ENCODE measurements at regions not wholly inside any gene's neighbourhood (a gene's known extent, or its start where the extent isn't known, plus 50 kb on each side); places are given as distances from the start of the nearest gene placed in this dataset.
"Not testable (repeated sequence)": the region's sequence is repeated elsewhere in the genome, so short reads cannot be mapped to it uniquely, and the experiment has no call there.

DNA sequence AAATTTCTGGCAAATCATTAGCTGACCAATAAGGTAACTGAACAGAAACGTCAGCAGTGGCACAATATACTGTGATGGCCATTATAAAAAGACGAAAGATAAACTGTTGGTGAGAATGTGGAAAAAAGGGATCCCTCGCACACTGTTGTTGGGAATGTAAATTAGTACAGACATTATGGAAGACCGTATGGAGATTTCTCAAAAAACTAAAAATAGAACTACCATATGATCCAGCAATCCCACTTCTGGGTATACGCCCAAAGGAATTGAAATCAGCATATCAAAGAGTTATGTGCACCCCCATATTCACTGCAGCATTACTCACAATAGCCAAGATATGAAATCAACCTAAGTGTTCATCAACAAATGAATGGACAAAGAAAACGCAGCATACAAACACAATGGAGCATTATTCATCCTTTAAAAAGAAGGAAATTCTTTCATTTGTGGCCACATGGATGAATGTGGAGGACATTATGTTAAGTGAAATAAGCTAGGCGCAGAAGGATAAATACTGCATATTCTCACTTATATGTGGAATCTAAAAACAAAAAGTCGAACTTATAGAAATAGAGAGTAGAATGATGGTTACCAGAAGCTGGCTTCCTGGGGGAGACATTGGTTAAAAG lies 257.7 kb downstream of the RHOU start:
- no peak for DNase-seq

DNA sequence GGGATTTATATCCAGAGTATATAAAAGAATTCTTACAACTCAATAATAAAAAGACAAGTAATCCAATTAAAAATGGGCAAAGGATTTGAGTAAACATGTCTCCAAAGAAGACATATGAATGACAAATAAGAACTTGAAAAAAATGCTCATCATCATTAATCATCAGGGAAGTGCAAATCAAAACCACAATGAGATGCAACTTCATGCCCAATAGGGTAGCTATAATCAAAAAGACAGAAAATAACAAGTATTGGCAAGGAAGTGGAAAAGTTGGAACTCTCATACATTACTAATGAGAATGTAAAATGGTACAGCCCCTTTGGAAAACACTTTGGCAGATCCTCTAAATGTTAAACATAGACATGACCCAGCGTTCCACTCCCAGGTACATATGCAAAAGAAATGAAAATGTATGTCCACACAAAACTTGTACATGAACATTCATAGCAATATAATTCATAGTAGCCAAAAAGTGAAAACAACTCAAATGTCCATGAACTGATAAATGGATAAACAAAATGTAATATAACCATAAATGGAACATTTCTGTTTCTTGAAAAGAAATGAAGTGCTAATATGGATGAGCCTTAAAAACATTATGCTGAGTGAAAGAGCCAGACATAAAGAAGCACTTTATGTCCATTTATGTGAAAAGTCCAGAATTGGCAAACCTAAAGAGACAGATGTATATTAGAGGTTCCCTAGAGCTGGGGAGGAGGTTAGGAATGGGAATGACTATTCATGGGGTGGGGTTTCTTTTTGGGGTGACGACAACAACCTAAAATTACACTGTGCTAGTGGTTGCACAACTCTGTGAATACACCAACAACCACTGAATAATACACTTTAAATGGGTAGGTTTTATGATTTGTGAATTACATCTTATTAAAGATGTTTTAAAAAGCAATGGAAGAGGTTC lies 259.7 kb downstream of the RHOU start:
- no peak for DNase-seq

DNA sequence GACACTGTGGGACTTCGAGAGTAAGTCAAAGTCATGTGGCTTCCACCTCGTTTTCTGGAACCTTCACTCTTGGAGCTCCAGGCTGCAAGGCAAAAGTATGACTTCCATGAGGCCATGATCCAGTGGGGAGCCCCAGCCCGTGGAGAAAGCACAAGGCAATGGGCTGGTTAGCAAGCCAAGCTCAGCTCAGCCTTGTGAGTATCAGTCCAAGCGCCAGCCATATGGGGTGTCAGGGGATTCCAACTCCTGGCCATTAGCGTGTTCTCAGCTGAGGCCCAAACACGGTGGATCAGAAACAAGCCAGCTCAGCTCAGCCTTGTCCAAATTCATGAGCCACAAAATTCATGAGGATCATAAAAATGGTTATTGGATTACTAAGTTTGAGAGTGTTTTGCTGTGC lies 261.0 kb downstream of the RHOU start:
- no peak for DNase-seq

DNA sequence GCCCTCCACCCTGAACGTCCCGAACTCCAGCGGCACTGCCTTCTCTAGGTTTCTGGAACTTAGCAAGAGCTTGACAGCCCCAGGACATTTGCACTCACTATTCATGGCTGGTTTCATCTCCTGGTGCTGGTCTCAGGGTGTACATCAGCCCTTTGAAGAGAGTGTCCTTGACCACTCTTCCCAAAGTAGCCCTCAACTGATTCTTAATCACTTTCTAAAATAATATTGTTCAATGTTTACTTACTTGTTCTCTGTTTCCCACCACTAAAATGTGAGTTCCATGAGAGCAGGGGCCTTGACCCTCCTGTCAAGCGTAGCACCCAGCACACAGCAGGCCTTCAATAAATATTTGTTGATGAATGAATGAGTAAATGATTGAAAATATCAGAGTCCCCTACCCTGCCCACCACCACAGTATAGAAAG lies 262.5 kb downstream of the RHOU start:
- no peak for DNase-seq

DNA sequence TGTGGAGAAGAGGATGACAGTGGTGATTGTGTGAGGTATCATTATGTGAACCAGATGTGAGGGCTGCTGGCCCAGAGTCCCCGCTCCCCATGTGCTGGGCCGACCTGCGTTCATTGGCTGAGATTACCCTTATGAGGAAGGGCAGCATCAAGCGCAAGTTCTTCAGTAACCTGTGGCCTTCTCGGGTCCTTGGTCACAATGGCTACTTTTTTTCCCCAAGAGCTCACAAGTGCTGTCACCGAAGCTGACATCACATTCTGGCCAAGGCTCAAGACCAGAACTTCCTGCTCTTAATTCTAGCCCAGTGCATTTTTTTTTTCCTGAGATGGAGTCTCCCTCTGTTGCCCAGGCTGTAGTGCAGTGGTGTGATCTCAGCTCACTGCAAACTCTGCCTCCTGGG lies 262.9 kb downstream of the RHOU start:
- no peak for DNase-seq

DNA sequence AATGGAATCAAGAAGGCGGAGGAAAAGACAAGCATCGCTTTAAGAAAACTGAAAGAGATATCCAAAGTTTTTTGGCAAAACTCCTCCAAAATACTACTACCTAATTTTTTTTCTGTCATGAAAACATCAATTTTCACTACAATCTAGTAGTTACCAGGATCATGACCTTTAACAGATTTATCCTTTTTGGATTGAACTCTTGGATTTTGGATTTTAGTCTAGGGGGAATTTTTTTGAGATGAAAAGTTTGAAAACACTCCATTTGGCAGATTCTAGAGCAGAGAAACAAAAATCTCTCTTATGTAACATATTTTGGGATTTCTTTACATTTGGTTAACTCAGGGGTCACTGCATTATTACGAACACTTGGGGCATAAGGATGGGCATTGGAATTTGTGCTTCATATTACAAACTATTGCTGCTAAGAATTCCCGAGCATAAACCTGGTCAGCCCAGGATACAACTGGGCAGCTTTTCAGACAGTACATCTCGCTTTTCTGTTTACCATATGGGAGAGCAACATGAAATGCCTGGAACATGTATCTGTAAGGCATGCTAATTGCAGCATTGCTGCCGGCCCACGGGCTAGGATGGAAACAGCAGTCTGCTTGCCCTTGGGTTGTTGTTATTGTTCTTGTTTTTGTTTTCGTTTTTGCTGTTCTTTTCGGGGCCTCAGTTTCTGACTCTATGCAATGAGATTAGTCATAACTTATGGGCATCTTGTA lies 264.3 kb downstream of the RHOU start:
- DNase-seq, result no peak

DNA sequence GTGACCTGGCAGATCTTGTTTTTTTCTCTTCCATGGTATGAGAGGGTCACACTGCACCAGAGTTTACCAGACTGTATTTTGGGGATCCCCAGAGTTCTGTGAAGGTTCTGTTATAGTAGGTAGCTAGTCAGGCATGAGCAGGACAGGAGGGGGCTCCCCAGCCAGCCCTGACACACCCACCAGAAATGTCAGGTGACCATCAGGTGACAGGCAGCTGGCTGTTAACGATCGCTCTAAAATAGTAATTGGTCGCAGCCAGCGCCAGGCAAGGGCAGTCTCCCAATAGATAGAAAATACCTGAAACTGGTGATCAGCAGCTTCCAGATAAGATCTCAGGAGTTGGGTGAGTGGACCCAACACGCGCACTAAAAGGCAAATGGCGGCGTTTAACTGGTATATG lies 264.9 kb downstream of the RHOU start:
- no peak for DNase-seq

DNA sequence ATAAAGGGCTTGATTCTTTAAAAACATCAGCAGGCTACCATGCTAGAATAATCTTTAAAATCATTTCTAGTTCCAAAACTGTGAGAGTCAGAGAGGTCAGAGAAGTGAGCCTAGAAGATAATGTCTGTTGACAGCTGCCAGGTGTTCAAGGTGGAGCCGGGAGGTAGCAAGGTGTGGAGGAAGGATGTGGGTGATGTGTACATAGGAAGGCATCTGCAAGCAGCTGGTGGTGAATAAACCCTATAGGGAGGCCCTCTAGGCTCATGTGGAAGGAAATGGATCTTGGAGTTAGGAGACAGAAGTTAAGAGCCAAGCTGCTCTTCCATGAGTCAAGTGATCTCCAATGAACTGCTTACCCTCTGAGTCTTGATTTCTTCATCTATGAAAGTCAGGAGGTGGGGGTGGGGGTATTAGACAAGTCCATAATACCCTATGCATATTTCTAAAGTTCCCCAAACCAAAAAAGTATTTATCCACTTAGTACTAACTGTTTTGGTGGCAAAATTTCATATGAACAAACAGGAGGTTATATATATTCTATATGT lies 266.3 kb downstream of the RHOU start:
- DNase-seq, result no peak

DNA sequence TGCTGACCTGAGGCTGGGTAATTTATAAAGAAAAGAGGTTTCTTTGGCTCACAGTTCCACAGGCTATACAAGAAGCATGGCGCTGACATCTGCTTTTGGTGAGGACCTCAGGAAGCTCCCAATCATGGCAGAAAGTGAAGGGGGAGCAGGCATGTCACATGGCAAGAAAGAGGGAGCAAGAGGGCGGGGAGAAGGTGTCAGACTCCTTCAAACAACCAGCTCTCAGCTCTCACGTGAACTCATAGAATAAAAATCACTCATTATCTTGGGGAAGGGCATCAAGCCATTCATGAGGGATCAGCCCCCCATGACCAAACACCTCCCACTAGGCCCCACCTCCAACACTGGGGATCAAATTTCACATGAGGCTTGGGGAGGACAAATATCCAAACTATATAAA lies 266.8 kb downstream of the RHOU start:
- DNase-seq, result no peak

DNA sequence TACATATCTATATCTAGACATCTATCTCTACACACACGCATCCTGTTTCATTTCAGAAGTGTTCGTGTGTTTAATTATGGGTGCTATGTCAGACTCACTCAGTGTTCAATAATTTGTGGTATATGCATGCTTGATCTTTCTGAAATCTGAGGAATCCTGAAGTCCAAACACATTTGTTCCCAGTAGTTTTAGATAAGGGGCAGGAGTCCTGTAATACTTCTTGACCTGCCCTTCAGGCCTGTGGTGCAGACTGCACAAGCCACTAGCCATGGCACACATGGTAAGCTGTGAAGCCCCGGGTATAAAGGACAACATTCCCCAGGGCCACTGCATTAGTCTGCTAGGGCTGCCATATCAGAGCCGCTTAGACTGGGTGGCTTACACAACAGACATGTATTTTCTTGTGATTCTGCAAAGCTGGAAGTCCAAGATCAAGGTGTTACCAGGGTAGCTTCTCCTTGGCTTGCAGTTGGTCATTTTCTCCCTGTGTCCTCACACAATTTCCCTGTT lies 267.2 kb downstream of the RHOU start:
- no peak for DNase-seq

DNA sequence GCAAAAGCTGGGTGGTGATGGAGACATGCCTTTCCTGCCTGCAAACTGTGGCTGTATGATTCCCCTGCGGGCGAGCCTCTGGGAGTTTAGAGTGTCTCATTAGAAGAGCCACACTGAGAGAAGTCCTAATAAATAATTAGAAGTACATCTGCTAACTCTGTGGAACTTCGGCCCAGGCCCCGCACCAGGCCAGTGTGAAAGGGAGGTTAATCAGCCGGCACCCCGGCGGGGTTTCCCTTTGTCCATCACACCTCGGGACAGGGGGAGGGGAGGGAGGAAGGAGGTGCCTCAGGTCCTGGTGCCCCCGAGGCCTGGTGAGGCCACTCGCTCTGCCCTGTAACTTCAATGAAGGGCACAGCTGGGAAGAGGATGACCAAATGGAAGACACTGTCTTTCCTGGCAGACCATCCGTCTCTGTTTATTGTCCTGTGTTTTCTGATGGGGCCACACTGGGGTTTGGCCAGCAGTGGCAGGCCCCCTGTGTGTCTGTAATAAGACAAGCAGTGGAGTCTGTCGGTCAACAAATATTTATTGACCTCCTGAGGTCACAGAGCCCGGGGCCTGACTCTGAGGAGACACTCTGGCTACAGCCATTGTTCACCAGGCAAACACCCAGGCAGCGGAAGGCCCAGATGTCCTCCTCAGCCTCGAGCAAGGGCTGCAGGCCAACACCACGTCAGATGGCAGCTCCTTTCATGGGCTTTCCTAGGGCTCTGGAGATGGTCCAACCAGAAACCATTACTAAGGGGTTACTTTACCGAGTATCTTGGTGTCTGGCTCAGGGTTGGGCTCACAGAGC lies 267.5 kb upstream of the RAB4A start:
- peak; percentile 88 for DNase-seq

DNA sequence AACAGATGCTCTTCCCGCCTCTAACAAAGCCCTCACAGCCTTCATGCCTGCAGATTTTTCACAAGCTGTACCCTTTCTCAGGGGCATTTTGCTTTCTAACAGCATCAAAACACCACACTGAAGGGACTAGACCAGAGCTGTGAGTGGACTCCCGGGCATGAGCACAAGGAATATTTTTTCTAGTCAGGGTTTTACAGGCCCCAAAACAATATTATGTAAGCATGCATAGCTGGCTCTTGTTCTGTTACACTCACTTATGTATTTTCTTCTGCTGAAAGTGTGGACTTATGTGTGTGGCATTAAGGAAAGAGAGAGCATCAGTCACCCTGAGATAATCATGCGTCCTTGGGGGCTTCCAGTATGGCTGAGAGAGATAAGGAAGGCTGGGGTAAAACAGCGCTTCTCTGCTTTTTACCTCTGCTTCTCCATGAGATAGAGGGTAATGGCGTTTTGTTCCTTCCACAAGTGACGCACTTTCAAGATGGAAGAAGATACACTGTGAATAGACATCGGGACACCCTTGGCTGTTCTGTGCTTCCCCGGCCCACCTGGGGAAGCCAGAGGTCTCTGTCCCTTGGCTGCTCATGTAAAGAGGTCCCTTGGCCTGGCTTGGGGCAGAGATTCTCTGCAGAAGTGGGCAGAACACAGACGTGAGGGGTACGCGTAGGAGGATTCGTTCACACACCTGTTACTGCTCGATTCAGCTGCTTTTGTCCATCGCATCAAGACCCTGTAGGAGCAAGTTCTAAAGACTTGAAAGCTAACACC lies 266.7 kb upstream of the RAB4A start:
- no peak for DNase-seq

DNA sequence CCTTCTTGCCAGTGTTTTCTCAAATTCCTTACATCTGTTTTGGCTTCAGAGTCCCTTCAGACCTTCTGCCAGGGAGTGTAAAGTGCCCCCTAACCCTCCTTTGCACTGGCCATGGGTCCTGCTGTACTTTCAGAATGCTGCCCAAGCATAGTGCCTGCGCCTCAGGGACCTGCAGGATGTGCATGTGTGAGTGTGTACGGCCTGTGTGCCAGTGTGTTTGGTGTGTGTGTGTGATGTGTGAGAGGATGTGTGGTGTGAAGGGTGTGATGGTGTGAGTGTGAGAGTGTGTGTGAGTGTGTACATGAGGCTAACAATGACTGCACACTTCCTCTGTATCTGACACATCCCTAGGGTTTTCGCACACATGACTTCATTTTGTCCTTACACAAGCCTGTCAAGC lies 265.8 kb upstream of the RAB4A start:
- no peak for DNase-seq

DNA sequence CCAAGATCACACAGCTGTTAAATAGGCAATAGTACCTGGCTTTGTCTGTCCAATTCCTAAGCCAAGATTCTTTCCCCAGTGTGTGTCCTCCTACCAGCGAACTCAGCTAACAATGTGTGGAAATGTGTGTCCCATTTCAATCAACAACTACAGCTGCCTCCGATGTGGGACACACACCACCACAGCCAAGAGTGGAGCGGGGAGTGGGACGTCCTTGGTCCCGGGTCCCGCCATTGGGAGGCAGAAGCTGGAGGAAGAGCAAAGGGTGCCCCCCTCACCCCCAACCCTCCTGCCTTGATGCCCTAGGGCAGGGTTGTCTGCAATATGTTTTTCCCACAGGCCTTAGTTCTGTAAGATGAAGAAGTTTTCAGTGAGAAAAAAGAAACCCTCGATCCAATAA lies 265.4 kb upstream of the RAB4A start:
- DNase-seq, result no peak

DNA sequence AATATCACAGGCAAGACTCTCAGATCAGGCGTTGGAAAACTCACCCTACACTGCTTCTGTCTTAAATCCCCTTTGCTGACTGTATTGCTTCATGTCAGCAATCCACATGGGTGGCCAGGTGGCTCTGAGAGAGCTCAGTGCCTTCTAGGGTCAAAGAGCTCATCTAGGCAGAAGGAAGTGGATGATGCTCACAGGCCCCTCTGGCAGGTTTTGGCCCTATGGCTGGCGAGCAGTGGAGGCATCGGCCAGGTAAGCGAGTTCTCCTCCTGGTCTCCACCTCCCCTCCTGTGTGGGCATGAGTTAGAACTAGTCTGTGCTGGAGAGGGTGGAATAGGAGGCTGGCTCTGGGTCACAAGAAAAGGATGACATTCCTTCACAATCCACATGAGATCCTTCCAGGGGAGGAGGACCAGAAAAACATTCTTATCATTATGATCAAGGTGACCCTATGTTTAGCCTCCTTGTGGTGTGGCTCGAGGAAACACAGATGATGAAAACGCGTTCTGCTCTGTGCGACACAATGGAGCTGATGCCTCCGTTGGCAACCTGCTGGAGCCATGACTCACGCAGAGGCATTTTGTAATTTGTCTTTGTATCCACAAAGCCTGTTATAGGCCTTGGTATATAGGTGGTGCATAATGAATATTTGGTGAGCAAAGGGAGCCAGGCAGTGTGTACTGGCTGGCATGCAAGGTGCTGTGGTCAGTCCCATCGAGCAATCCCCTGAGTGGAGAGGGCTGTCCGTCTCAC lies 264.6 kb upstream of the RAB4A start:
- DNase-seq, result no peak

DNA sequence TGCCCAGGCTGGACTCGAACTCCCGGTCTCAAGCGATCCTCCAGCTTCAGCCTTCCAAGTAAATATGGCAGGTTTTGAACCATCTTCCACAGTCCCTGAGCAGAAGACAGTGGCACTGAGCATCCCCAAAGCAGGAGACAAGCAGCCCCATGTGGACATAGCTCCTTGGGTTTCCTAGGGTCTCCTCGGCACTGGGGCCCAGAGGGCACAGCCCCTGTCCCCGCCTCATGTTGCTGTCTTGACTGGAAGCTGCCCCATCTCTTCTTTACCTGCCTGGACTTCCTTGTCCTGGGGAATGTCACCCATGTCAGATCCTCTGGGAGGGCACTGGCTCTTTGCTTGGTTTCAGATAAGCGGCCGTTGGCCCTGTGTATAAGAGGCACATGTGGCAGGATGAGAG lies 263.7 kb upstream of the RAB4A start:
- no peak for DNase-seq

DNA sequence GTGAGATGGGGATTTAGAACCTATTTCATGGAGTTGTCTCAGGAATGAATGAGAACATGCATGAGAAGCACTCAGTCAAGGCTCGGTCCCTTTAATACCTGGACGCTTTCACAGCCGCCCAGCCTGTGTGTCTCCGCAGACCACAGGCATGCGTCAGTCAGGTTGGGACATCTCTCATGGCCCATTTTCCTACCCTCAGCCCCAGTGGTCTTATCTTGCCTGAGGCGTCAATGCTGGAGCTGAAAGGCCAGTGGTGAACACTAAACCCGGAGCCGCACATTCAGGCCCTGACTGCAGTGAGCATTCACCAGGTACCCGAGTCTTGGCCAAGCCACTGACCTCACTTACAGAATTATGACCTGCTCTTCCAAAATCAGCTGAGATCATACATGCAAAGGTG lies 263.2 kb upstream of the RAB4A start:
- DNase-seq, result no peak

DNA sequence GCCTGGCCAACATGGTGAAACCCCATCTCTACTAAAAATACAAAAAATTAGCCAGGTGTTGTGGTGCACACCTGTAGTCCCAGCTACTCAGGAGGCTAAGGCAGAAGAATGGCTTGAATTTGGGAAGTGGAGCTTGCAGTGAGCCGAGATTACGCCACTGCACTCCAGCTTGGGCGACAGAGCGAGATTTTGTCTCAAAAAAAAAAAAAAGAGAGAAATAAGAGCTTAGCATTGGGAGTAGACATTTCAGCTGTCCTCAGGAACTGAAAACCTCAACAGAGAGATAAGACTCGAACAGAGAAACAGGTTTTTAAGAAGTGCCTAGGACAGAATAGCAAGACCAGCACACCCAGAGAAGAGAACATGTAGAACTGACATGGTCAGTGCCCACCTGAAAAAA lies 262.6 kb upstream of the RAB4A start:
- DNase-seq, result not testable (repeated sequence)

DNA sequence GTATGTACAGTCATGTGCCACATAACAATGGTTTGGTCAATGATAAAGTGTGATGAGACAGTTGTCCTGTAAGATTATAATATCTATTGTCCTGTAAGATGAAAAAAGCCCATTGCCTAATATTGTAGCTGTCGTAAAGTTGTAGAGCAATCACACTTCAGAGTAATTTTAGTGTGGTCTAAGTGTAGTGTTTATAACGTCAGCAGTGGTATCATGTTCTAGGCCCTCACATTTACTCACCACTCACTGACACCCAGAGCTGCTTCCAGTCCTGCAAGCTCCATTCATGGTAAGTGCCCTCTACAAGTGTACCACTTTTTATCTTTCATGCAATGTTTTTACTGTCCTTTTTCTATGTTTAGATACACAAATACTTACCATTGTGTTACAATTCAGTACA lies 259.9 kb upstream of the RAB4A start:
- no peak for DNase-seq

DNA sequence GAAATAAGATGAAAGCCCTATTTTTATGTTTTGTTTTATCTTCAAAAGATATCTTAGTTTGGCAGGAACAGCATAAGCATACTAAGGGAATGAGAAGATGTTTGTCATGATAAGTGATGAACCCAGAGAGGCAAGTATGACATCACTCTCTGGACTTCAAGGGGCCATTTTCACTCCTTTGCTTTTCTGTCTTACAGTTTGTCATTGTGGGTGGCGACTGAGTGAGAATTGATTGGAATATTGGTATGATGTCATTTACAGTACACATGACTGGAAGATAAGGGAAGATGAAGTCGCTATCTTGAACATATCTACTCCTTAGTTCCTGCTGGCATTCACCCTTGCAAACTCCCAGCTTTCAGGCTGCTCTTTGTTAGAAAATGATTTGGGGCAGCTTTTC lies 258.1 kb upstream of the RAB4A start:
- no peak for DNase-seq
